Activated B cell treated with CpG ODN at 0.5 μM for 24 hours (primary cell): ENCODE measurements at regions not wholly inside any gene's neighbourhood (a gene's known extent, or its start where the extent isn't known, plus 50 kb on each side); places are given as distances from the start of the nearest gene placed in this dataset.

ENCODE experiments used
- ATAC-seq: fragments of 200-7000 bp; cut with Tn5 transposase; one replicate; pipeline ENCODE4 v1.10.0; 2021; ENCODE audit warnings: low read depth, mild to moderate bottlenecking, moderate library complexity
- CTCF ChIA-PET: fragments of 350-600 bp; sonication (Branson Sonifier 250); formaldehyde crosslinking; loops from one replicate; lab custom pipeline; 2021; ENCODE audit warnings: antibody characterized with exemption; lab: Charles Lee
- POLR2A ChIA-PET: fragments of 350-600 bp; sonication (Branson Sonifier 250); formaldehyde crosslinking; loops from one replicate; lab custom pipeline; 2021; ENCODE audit warnings: antibody characterized with exemption; lab: Charles Lee
- DNase-seq: peaks from one replicate; pipeline ENCODE4 v3.0.0; 2022
- H3K27ac Mint-ChIP-seq: one replicate; pipeline ENCODE4 v1.8.0; 2020; ENCODE audit warnings: mixed read lengths
- H3K27me3 Mint-ChIP-seq: one replicate; pipeline ENCODE4 v1.8.0; 2021; ENCODE audit warnings: mixed read lengths
- H3K36me3 Mint-ChIP-seq: one replicate; pipeline ENCODE4 v1.8.0; 2021; ENCODE audit warnings: low read depth, mixed read lengths
- H3K4me1 Mint-ChIP-seq: one replicate; pipeline ENCODE4 v1.8.0; 2021; ENCODE audit warnings: mixed read lengths
- H3K4me3 Mint-ChIP-seq: one replicate; pipeline ENCODE4 v1.8.0; 2020; ENCODE audit warnings: mild to moderate bottlenecking, mixed read lengths
- H3K9me3 Mint-ChIP-seq: one replicate; pipeline ENCODE4 v1.8.0; 2020; ENCODE audit warnings: mixed read lengths
- intact Hi-C: fragments of 100-400 bp; cut with micrococcal nuclease; formaldehyde crosslinking; loops from one replicate; pipeline ENCODE4 v1.15.1; 2024
- TF ChIP-seq, protein P1 (sequence below): fragments of 200-600 bp; IDR thresholded peaks from one replicate; pipeline ENCODE4 v1.8.0; 2022; ENCODE audit warnings: antibody characterized with exemption, mild to moderate bottlenecking

- peaks cover 2% of the 10 kb centered on the region for H3K9me3 Mint-ChIP-seq
- no peak for DNase-seq
- H3K4me3 Mint-ChIP-seq = no peak overlapping the region
- intact Hi-C loops = no loop called here
- TF ChIP-seq, protein P1, sequence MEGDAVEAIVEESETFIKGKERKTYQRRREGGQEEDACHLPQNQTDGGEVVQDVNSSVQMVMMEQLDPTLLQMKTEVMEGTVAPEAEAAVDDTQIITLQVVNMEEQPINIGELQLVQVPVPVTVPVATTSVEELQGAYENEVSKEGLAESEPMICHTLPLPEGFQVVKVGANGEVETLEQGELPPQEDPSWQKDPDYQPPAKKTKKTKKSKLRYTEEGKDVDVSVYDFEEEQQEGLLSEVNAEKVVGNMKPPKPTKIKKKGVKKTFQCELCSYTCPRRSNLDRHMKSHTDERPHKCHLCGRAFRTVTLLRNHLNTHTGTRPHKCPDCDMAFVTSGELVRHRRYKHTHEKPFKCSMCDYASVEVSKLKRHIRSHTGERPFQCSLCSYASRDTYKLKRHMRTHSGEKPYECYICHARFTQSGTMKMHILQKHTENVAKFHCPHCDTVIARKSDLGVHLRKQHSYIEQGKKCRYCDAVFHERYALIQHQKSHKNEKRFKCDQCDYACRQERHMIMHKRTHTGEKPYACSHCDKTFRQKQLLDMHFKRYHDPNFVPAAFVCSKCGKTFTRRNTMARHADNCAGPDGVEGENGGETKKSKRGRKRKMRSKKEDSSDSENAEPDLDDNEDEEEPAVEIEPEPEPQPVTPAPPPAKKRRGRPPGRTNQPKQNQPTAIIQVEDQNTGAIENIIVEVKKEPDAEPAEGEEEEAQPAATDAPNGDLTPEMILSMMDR = no peak
- ChIA-PET CTCF (no interaction called here), POLR2A (no interaction called here)
- H3K27me3 Mint-ChIP-seq = no peaks in the 10 kb centered on the region
- H3K36me3 Mint-ChIP-seq = no peaks in the 10 kb centered on the region
- H3K27ac Mint-ChIP-seq = no peak overlapping the region
- no peaks in the 10 kb centered on the region for H3K4me1 Mint-ChIP-seq
- ATAC-seq = no peak
Measured at GRCh38 chr9:74444369-74444768, 52.8 kb upstream of the RORB start.
